GM18507 (cell line): ENCODE measurements at regions not wholly inside any gene's neighbourhood (a gene's known extent, or its start where the extent isn't known, plus 50 kb on each side); places are given as distances from the start of the nearest gene placed in this dataset.

Experiments used
- DNase-seq: peaks from one replicate; pipeline ENCODE4 v3.0.0; 2011; ENCODE audit warnings: low read depth; ENCODE audit not compliant: insufficient read length; ENCODE audit errors: extremely low spot score
- FAIRE-seq: peaks from 2 replicates; lab custom pipeline; 2011; peaks lifted over from hg19 to GRCh38; lab: Jason Lieb, UNC

DNA sequence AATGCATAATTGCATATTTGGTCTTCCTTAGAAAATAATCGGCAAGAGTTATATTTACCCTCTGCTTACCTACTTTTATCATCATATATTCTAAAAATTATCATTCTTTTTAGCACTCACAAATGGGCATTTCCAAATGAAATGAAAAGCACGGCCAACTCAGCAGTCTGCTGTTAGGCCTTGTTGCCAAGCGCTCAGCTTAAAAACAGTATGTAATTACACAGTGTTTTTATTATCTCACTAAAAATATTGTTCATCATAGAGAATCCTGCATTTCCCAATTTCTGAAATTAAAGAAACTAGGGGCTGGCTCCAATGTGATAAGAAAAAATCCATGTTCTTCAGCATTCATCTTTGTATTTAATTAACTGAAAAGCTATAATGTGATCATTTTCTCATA lies 391.7 kb upstream of the ADARB2 start:
- DNase-seq (no peak), FAIRE-seq (no peak)

DNA sequence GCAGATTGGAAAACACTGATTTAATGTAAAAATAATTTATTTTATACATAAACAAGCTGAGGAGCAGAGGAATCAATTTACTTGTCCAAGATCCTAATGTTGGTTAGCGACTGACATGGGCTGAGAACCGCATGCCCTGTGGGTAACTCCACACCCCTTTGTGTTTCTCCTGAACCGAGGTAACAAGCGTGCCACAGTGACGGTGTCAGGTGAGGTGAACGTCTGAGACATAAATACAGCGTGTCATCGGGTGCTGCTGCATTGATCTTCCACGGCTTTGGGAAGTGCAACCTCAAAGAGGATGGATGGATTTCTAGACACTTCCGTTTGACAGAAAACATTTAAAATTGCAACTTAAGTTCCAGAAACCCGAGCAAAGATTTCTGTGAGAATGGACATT lies 386.8 kb upstream of the ADARB2 start:
- DNase-seq (no peak), FAIRE-seq (no peak)

DNA sequence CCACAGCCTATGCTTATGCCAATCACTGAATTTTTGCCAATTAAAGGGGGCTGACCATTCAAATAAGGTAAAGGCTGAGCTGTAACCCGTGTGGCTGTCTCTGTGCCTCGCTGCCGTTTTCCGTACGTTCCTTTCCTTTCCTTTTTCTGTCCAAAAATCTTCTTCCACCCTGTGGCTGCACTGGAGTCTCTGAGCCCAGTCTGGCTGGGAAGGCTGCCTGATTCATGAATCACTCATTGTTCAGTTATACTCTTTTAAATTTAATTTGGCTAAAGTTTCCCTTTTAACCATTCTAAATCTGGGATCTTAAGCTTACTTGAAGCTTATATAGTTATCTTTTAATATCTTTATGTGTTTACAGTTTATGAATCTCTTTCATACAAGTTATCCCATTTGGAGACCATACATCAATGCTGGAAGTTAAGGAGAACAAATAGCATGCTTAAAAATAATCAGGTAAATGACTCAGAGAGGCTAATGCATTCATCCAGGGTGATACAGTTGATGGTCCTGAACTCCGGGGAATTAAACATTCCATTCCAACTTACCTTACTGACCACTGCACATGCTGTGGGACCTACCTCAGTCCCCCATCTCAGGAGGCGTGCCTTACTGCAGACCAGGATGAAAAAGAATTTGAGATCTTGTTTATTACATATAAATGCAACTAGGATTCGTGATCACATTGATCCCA lies 385.3 kb upstream of the ADARB2 start:
- FAIRE-seq (no peak), DNase-seq (no peak)

DNA sequence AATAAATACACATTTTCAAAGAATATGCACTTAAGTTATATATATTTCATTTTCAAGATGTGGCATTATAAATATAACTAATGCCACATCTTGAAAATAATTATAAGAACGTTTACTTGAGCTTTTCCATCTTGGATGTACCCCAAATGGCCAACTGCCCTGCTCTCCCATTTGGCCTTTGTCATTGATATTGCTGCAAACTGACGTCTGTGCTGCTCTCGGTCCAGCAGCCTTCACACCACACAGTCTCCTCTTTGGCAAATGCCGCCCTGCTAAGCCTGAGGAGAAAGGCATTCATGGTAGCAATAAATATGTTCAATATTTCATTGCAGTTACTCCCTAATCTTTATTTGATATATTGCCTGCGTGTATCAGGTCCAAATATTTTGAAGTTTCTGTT lies 384.6 kb upstream of the ADARB2 start:
- FAIRE-seq (no peak), DNase-seq (no peak)

DNA sequence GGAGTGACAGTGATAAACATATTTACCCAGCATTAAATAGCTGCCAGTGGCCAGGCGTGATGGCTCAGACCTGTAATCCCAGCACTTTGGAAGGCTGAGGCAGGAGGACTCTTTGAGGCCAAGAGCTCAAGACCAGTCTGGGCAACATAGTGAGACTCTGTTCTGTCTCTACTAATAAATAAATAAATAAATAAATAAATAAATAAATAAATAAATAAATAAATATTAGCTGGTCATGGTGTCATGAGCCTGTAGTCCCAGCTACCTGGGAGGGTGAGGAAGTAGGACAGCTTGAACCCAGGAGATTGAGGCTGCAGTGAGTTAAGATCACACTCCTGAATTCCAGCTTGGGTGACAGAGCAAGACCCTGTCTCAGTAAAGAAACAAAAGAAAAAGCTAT lies 384.0 kb upstream of the ADARB2 start:
- DNase-seq (no peak), FAIRE-seq (no peak)

DNA sequence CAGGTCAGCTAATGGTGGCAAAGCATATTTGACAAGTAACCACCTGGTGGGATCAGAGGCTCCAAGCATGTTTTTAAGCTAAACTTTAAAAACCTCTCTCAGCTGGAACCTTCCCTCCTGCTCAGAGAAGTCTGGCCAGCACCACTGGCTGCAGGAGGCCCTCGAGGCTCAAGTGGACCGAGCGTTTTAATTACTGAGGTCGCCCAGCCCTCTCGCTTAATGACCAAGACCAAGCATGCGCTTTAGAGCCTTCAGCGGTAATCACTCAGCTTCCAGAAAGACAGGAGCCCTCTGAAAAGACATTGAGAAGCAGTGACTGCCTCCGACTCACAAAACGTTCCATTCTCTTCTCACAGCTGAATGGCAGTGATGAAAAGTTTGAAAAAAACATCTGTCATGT lies 383.4 kb upstream of the ADARB2 start:
- FAIRE-seq (no peak), DNase-seq (no peak)

DNA sequence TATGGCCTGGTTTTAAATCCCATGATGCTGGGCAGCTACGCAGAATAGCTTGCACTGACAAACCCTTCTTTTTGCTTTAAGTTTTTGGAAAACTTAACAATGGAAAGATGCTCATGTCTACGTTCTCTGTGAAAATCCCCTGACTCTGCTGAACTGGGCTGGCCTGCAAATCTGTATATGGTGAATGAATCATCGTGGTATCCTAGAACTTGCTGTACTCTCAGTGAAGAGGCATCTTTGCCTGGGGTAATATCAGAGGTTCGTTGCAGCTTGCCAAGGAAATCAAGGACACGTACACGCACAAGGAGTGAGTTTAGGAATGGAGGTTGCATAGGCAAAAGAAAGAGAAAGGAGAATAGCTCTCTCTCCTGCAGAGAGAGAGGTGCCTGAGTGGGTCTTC lies 382.0 kb upstream of the ADARB2 start:
- DNase-seq (no peak), FAIRE-seq (no peak)

DNA sequence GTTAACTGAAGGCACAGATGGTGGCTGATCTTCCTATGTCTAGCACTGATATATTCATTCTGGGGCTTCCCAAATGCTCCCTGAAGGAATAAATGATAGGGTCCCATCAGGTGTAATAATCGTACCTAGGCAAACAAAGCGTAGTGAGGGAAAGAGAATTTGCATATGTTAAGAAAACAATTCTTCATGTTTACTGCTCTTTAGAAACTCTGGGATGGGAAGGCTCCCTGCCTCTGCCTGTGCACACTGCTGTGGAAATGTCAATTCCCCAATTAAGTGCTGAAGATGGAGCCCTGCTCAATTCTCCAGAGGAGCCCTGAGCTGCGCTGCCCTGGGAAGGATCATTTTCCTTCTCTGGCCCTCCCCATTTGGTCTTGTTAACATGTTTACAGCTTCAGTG lies 380.9 kb upstream of the ADARB2 start:
- DNase-seq (no peak), FAIRE-seq (no peak)

DNA sequence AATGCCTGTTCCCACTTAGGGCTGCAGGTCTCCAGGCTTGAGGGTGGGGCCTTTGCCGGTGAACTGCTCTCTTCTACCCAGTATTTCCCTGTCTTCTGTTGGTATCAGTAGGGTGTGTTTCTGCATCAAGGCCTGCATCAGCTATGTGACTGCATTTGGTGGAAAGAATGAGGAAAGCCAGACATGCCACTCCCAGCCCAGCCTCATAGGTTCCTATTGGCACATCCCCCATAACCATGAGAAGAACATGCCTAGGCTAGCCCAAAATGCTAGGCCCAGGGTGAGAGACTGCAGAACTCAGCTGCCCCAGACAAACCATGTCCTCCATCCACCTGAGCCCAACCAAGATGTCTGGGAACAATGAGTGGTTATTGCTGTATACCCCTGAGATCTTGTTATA lies 380.3 kb upstream of the ADARB2 start:
- DNase-seq (no peak), FAIRE-seq (no peak)

DNA sequence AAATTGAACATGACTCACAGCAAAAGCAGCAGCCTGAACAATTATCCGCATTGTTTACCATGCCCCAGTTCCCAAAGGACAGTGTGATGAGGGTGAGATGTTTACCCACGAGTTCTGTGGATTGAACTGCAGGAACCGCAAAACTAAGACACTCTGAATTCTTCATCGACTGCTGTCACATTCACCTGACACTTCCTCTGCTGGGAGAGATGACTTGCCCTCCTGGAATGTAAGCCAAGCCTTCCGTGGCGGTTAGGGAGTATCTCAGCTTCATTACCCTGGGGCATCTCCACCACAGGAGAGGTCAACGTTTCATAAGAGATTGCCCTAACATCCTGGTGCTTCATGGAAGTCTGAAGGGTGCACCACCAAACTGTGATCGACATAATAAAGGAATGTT lies 374.6 kb upstream of the ADARB2 start:
- FAIRE-seq (no peak), DNase-seq (no peak)

DNA sequence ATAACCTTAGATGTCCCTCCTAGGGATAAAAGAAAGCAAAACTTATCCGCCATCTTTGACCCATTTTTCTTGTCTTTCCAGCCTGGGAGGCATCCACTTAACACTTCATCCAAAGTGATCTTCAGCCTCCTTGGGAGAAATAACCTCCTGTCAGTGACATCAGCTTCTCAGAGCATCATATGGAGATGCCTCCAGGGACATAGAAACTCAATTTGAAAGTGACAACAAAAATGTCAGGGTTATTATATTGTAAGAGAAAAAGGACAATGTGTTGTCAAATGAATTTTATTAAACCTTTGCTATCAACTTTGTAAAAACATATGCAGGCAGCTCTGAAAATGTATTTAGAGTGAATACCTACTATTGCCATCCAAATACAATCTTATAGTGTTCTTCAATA lies 371.2 kb upstream of the ADARB2 start:
- DNase-seq = no peak
- no peak for FAIRE-seq

DNA sequence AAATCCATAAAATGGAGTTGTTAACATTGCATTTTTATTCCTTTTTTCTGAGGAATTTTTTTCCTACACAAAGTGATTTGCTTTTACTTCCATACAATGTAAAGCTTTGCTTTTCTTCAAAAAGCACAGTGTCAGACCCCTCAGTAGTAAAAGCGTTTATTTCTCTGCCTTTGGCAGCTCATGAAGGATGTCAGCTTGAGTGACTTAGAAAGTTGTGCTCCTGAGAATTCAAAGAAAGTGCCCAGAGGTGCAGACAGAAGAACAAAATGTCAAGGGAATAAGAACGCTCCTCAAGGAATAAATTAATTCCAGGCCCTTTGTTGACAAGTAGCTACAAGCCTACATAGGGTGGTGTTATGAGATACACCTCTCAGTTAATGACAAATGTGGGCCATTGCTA lies 369.3 kb upstream of the ADARB2 start:
- no peak for DNase-seq

DNA sequence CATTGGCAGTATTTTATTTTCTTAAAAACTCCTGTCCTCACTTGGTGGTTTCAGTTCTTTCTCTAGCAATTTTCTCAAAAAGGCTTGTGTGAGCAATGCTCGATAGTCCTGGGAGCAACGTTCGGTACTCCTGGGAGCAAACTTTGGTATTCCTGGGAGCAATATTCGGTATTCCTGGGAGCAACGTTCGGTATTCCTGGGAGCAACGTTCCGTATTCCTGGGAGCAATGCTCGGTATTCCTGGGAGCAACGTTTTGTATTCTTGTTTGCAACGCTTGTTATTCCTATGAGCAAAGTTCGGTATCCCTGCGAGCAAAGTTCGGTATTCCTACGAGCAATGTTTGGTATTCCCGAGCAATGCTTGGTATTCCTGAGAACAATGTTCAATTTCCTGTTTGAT lies 362.0 kb upstream of the ADARB2 start:
- FAIRE-seq (no peak), DNase-seq (no peak)

More for the DNA sequence above, 369.3 kb upstream of the ADARB2 start:
- no peak for FAIRE-seq

DNA sequence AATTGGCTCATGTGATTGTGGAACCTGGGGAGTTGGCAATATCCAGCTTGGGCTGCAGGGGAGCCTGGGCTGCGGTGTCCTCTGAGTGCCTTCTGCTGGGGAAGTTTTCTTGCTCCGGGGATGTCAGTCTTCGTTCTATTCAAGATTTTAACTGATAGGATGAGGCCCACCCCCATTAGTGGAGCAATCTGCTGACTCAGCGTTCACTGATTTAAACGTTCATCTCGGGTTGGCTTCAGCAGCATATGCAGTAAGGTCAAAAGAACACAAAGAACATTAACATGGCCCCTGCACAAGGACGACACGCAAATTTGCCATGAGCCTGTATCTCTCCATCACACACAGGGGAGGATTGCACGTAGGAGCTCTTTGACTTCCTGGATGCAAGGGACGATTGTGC lies 360.6 kb upstream of the ADARB2 start:
- DNase-seq (no peak), FAIRE-seq (no peak)

DNA sequence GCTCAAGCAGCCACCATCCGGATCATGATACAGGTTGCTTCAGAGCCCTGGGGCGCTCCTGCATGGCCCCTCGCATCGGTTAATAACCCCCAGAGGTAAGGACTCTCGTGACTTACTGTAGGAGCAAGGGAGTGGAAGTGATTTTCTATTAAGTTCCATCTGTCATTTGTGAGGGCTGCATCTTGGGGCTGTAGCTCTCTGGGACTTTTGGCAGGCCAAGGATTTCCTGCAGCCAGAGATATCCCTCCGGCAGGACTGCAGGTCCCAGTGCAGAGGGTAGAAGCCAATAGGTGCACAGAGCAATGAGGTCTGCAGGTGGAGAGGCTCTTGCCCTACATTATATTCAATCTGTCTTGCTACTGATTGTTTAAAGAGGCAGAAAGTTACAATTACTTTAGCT lies 356.8 kb upstream of the ADARB2 start:
- DNase-seq (no peak), FAIRE-seq (no peak)

DNA sequence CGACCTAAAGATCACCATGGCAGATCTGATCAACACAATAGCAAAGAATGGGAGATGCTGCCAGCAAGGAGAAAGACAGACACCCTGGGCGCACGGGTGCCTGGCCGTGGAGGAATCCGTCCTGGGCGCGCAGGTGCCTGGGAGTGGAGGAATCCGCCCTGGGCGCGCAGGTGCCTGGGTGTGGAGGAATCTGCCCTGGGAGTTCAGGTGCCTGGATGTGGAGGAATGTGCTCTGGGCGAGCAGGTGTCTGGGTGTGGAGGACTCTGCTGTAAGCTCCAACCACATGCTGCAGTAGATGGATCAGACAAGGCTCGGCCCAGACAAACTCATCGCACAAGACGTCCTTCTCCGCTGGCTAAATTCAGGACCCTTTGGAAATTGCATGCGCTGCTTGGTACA lies 346.3 kb upstream of the ADARB2 start:
- FAIRE-seq (no peak), DNase-seq (no peak)

DNA sequence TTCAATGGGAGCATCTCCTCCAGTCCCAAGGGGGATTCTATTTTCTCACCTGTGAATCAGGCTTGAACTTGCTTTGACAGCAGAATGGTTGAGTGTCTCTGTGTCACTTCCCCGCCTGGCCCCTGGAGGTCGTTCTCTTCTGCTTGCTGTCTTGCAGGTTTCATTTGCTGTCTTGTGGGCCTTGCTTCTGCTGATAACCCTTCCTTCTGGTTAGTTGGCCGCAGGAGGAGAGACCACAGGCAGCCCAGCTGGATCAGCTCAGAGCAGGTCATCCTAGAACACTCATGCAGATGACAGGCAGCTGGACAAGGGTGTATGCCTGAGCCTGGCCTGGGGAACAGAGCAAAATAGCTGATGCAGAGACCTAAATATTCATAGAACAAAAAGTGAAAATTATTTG lies 344.2 kb upstream of the ADARB2 start:
- FAIRE-seq = peak; percentile 74
- DNase-seq = no peak

DNA sequence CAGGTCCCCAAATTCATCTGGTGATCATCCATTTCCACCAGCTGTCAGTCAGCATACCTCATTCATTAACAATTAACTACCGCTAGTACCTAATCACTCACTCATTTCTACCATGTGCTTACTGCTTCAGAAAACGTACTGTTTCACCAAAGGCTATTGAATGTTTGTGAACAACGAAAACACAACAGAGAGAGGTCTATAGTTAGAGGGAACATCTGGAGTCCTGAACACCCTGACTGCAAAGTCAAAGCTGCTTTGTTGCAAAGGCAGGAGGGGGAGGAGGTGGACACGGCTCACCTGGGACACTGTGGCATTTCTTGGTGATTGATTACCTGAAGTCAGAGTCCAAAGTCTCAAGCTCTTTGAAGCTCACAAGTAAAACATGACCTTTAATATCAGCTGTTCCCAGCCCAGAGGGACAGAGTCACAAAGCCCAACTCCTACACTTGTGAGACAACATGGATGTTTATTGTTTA lies 342.3 kb upstream of the ADARB2 start:
- FAIRE-seq (peak; percentile 74), DNase-seq (no peak)

DNA sequence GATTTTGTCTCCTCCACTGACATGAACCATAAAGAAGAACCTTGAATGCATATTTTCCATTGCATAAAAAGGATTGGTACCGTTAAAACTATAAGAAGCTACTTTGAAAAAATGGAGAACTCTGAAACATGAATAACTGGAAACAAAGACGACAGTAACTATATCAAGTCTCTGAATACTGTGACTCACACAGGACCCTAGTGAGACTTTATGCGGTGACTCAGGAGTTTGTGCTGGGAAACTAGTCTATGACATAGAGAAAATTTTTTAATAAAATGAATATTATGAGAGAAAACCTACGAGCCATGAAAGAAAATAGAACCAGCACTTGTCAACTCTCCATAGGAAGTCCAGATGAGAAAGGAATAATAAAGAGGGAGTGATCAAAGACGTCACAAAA lies 339.9 kb upstream of the ADARB2 start:
- DNase-seq = no peak
- no peak for FAIRE-seq

DNA sequence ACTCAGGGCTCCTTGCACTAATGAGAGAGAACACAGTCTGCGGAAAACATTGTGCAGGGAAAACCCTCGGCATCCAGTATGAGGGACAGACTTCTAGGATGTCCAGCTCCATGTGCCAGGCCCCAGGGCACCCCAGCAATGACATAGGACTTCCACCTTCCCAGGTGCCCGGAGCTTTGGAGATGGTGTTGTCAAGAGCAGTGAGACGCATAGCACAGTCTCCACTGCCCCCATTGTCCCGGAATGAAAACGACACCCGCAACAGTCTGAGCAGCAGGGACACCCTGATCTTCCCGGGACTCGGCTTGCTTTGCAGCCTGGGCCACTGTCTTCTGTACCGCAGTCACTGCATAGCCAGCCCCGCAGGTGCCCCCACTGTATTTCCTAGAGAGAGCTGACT lies 339.2 kb upstream of the ADARB2 start:
- DNase-seq (no peak), FAIRE-seq (no peak)

DNA sequence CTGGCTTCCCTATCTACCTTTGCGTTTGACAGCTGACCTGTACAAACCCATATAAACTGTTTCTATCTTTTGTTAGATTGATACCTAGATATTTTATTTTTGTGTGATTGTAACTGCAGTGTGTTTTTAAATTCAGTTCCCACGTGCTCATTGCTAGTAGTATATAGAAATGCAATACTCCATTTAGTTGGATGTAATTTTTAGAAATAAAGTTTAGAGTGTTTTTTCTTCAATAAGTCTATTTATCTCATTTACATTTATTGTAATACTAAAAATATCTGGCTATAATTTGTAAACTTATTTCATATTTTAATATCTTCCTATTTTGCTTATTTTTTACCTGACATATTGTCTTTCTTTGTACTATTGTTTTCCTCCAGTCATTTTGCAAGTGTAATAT lies 329.7 kb upstream of the ADARB2 start:
- DNase-seq (no peak), FAIRE-seq (no peak)

DNA sequence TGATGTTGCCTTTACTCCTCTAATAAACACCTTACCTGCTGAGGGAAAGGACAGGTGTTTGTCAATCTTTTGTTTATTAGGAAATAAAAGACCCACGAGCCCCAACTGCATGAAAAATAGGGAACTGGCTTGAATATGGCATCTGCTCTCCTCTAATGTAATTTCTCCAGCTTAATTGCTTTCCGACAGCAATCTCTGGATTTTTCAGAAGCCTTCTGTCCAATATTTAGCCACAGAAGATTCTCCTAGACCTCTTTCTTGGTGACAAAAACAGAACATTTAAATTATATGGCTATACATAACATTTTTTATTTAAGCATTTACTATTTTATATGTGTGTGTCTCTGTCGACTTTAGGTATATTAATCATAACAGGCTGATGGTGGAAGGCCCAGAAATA lies 317.4 kb upstream of the ADARB2 start:
- DNase-seq = no peak
- no peak for FAIRE-seq
